Fibroblast of pulmonary artery (primary cell): ENCODE measurements at regions not wholly inside any gene's neighbourhood (a gene's known extent, or its start where the extent isn't known, plus 50 kb on each side); places are given as distances from the start of the nearest gene placed in this dataset.

Source experiments
- DNase-seq: peaks from one replicate; pipeline ENCODE4 v3.0.0-alpha.2; 2010; ENCODE audit warnings: low read depth
- H3K4me3 ChIP-seq: replicated peaks from 2 replicates; pipeline ENCODE4 v1.5.1; 2011; ENCODE audit warnings: low read depth, mild to moderate bottlenecking, control low read depth, low read length, moderate library complexity
- CTCF ChIP-seq: IDR thresholded peaks from 2 replicates; pipeline ENCODE4 v1.5.1; 2011; ENCODE audit warnings: mild to moderate bottlenecking, control low read depth, low read length, inconsistent platforms; ENCODE audit errors: missing control alignments

- no peak for TF ChIP-seq CTCF
- no peak for DNase-seq
Measured at GRCh38 chr4:152202415-152202814, 333.5 kb downstream of the FBXW7 start.

GRCh38 chr4:152200511-152201333 lies 335.2 kb downstream of the FBXW7 start:
- no peak for TF ChIP-seq CTCF
- H3K4me3 ChIP-seq: no peak overlapping the region
- DNase-seq: no peak

More at GRCh38 chr4:152202415-152202814, 333.5 kb downstream of the FBXW7 start:
- no peak overlapping the region for H3K4me3 ChIP-seq

GRCh38 chr4:152197211-152197610 lies 338.7 kb downstream of the FBXW7 start:
- no peak for TF ChIP-seq CTCF
- no peak for DNase-seq
- no peak overlapping the region for H3K4me3 ChIP-seq

GRCh38 chr4:152195888-152196287 lies 340.0 kb downstream of the FBXW7 start:
- no peak overlapping the region for H3K4me3 ChIP-seq
- no peak for TF ChIP-seq CTCF

GRCh38 chr4:152193059-152193458 lies 342.8 kb downstream of the FBXW7 start:
- no peak for DNase-seq
- H3K4me3 ChIP-seq: no peak overlapping the region
- no peak for TF ChIP-seq CTCF

More at GRCh38 chr4:152195888-152196287, 340.0 kb downstream of the FBXW7 start:
- no peak for DNase-seq

GRCh38 chr4:152190907-152191306 lies 345.0 kb downstream of the FBXW7 start:
- no peak overlapping the region for H3K4me3 ChIP-seq
- DNase-seq: no peak
- TF ChIP-seq CTCF: no peak

- no peak for TF ChIP-seq CTCF
- H3K4me3 ChIP-seq: no peak overlapping the region
- no peak for DNase-seq
Measured at GRCh38 chr4:152189451-152190179, 346.3 kb downstream of the FBXW7 start.
